Trophoblast cell (in vitro differentiated cells and primary cell): ENCODE measurements at regions not wholly inside any gene's neighbourhood (a gene's known extent, or its start where the extent isn't known, plus 50 kb on each side); places are given as distances from the start of the nearest gene placed in this dataset.

Experiments
- DNase-seq, 2 donors: peaks; one replicate each; pipeline ENCODE4 v3.0.0-alpha.2; 2016
- H2AFZ ChIP-seq: 2 replicates; pipeline ENCODE4 v1.6.1; 2013; ENCODE audit warnings: low read length, moderate library complexity, mild to moderate bottlenecking; ENCODE audit not compliant: insufficient read depth, poor library complexity
- H2AK5ac ChIP-seq: 2 replicates; pipeline ENCODE4 v1.6.1; 2013; ENCODE audit warnings: mild to moderate bottlenecking, low read length
- H2BK120ac ChIP-seq: 2 replicates; pipeline ENCODE4 v1.6.1; 2013; ENCODE audit warnings: low read length, mild to moderate bottlenecking, moderate library complexity; ENCODE audit not compliant: insufficient read depth, poor library complexity
- H2BK12ac ChIP-seq: 2 replicates; pipeline ENCODE4 v1.6.1; 2013; ENCODE audit warnings: mild to moderate bottlenecking, low read length, moderate library complexity
- H2BK5ac ChIP-seq: 2 replicates; pipeline ENCODE4 v1.6.1; 2013; ENCODE audit warnings: low read length, low read depth, moderate library complexity, mild to moderate bottlenecking; ENCODE audit not compliant: poor library complexity
- H3K14ac ChIP-seq: 2 replicates; pipeline ENCODE4 v1.6.1; 2013; ENCODE audit warnings: mild to moderate bottlenecking, low read length
- H3K18ac ChIP-seq: 2 replicates; pipeline ENCODE4 v1.6.1; 2013; ENCODE audit warnings: mild to moderate bottlenecking, low read length
- H3K23ac ChIP-seq: 2 replicates; pipeline ENCODE4 v1.6.1; 2013; ENCODE audit warnings: low read length
- H3K27ac ChIP-seq: 2 replicates; pipeline ENCODE4 v1.5.1; 2013; ENCODE audit warnings: low read depth, mild to moderate bottlenecking, inconsistent platforms, low read length, moderate library complexity
- H3K27me3 ChIP-seq: 2 replicates; pipeline ENCODE4 v1.6.1; 2013; ENCODE audit warnings: inconsistent platforms, mild to moderate bottlenecking, low read length, moderate library complexity; ENCODE audit not compliant: insufficient read depth
- H3K36me3 ChIP-seq, 2 experiments: 1 replicate in 1 of 2; 2 replicates in 1 of 2; pipeline ENCODE4 v1.6.1; 2013; ENCODE audit warnings: low read length in 2 of 2, mild to moderate bottlenecking in 2 of 2, moderate library complexity in 1 of 2; ENCODE audit not compliant: insufficient read depth in 2 of 2, control insufficient read depth in 1 of 2
- H3K4ac ChIP-seq: 2 replicates; pipeline ENCODE4 v1.6.1; 2013; ENCODE audit warnings: low read depth, mild to moderate bottlenecking, low read length, moderate library complexity
- H3K4me1 ChIP-seq, 2 experiments: 1 replicate in 1 of 2; 2 replicates in 1 of 2; pipeline ENCODE4 v1.6.1; 2013; ENCODE audit warnings: low read length in 2 of 2, mild to moderate bottlenecking in 2 of 2, moderate library complexity in 1 of 2; ENCODE audit not compliant: insufficient read depth in 2 of 2, control insufficient read depth in 1 of 2
- H3K4me2 ChIP-seq: 2 replicates; pipeline ENCODE4 v1.6.1; 2013; ENCODE audit warnings: inconsistent platforms, mild to moderate bottlenecking, low read length, moderate library complexity
- H3K4me3 ChIP-seq: 2 replicates; pipeline ENCODE4 v1.5.1; 2013; ENCODE audit warnings: mild to moderate bottlenecking, low read depth, low read length, inconsistent platforms
- H3K79me1 ChIP-seq: one replicate; pipeline ENCODE4 v1.6.1; 2013; ENCODE audit warnings: low read length
- H3K79me2 ChIP-seq: 2 replicates; pipeline ENCODE4 v1.6.1; 2013; ENCODE audit warnings: low read length, mild to moderate bottlenecking; ENCODE audit not compliant: control insufficient read depth, insufficient read depth, poor library complexity
- H3K9ac ChIP-seq: 2 replicates; pipeline ENCODE4 v1.6.1; 2013; ENCODE audit warnings: mild to moderate bottlenecking, low read length
- H3K9me3 ChIP-seq: 2 replicates; pipeline ENCODE4 v1.6.1; 2013; ENCODE audit warnings: low read depth, mild to moderate bottlenecking, control low read depth, inconsistent platforms, low read length; ENCODE audit not compliant: insufficient read depth
- H4K12ac ChIP-seq: 2 replicates; pipeline ENCODE4 v1.6.1; 2013; ENCODE audit warnings: low read depth, mild to moderate bottlenecking, low read length, moderate library complexity
- H4K8ac ChIP-seq: 2 replicates; pipeline ENCODE4 v1.6.1; 2013; ENCODE audit warnings: low read depth, mild to moderate bottlenecking, low read length, moderate library complexity
- H4K91ac ChIP-seq: one replicate; pipeline ENCODE4 v1.6.1; 2013; ENCODE audit warnings: low read depth, mild to moderate bottlenecking, low read length, moderate library complexity
- WGBS: extraction: QIAGEN DNeasy Blood & Tissue Kit; methylation state at CpG from one replicate; pipeline ENCODE4 v1.1.7; 2013; ENCODE audit warnings: missing lambda C conversion rate; ENCODE audit not compliant: insufficient read length, insufficient coverage; ENCODE audit errors: extremely low coverage; 5-methylcytosine and 5-hydroxymethylcytosine counted together

DNA sequence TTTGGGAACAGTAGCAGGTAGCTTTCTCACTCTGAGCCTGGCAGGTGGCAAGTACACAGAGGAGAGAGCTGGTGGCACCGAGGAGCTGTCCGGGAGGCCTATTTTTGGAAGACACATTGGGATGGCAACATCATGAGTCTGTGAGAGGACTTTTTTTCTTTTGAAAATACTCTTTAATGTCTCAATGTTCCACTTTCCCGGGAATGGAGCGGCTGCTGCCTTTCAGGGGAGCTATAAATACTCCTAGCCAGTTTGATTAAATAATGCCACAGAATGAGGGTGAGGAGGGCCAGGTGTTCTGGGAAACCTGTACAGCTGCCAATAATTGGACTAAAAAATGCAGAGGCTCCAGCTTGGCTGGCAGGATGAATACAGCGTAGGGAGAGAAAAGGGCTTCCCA is 93.3 kb upstream of the COG2 start:
- Histone ChIP-seq H3K9me3 (no peaks in the 10 kb centered on the region), H3K4me2 (no peak overlapping the region), H3K27ac (no peak overlapping the region), H2AK5ac (no peak overlapping the region), H3K27me3 (no peaks in the 10 kb centered on the region), H4K8ac (no peak overlapping the region), H3K4ac (no peak overlapping the region), H3K4me3 (no peak overlapping the region), H3K23ac (no peak overlapping the region), H3K9ac (no peak overlapping the region), H3K18ac (no peak overlapping the region), H4K12ac (no peak overlapping the region), H2AFZ (no peak overlapping the region), H2BK5ac (no peak overlapping the region), H3K79me1 (no peaks in the 10 kb centered on the region), H4K91ac (no peak overlapping the region), H3K14ac (no peak overlapping the region), H3K79me2 (no peaks in the 10 kb centered on the region), H3K4me1 (no peaks in the 10 kb centered on the region), H2BK120ac (no peak overlapping the region), H2BK12ac (no peak overlapping the region), H3K36me3 (no peaks in the 10 kb centered on the region)
- no peak for DNase-seq
- no CpG with 5 or more reads among the region's 5 CpGs for WGBS

DNA sequence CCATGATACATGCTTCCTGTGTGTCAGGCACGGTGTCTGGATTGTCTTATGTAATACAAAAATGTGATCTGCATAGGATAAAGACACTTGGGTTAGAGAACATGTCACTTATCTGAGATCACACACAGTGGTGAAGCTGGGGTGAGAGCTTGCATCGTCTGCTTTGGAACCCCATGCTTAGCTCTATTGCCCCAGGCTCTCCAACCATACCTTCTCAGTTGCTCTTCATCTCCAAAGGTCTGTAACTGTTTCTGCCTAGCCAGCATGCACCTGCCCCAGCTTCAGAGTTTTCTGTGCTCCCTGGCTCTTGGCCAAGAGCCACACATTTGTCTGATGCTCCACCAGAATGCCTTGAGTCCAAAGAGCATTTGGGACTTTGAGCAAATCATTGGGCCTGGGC is 93.9 kb upstream of the COG2 start:
- Histone ChIP-seq H3K4ac (no peak overlapping the region), H3K79me2 (no peaks in the 10 kb centered on the region), H3K27me3 (no peaks in the 10 kb centered on the region), H3K9me3 (no peaks in the 10 kb centered on the region), H3K23ac (no peak overlapping the region), H3K79me1 (no peaks in the 10 kb centered on the region), H3K4me2 (no peak overlapping the region), H3K9ac (no peak overlapping the region), H2BK5ac (no peak overlapping the region), H3K4me1 (no peaks in the 10 kb centered on the region), H2AFZ (no peak overlapping the region), H2BK12ac (no peak overlapping the region), H3K14ac (no peak overlapping the region), H4K91ac (no peak overlapping the region), H3K18ac (no peak overlapping the region), H2AK5ac (no peak overlapping the region), H4K8ac (no peak overlapping the region), H3K27ac (no peak overlapping the region), H2BK120ac (no peak overlapping the region), H3K36me3 (no peaks in the 10 kb centered on the region), H3K4me3 (no peak overlapping the region), H4K12ac (no peak overlapping the region)
- no CpG with 5 or more reads among the region's 2 CpGs for WGBS
- DNase-seq, result peak; percentile 39 to 59

DNA sequence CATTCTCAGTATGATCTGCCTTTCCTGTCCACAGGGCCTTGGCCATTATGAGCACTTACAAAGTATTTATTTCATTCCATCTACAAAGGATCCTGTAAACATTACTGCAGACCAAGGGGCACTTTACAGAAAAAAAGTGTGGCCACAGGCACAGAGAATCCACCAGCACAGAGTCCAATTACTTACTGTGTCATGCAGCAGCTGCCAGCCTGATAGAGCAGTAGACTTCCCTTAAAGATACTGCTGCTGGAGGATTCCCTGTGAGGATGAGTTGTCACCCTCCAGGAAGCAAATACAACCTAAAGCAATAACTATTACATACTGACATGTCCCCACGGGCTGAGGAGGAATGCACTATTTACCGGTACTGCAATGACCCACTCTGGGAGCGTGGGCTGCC is 97.1 kb upstream of the COG2 start:
- Histone ChIP-seq H3K27me3 (no peaks in the 10 kb centered on the region), H3K14ac (no peak overlapping the region), H3K4ac (no peak overlapping the region), H3K9me3 (no peaks in the 10 kb centered on the region), H3K27ac (no peak overlapping the region), H3K79me1 (no peaks in the 10 kb centered on the region), H3K4me2 (no peak overlapping the region), H3K18ac (no peak overlapping the region), H2AFZ (no peak overlapping the region), H4K91ac (no peak overlapping the region), H3K23ac (no peak overlapping the region), H3K4me1 (no peaks in the 10 kb centered on the region), H3K36me3 (no peaks in the 10 kb centered on the region), H3K9ac (no peak overlapping the region), H3K4me3 (no peak overlapping the region), H2AK5ac (no peak overlapping the region), H2BK120ac (no peak overlapping the region), H2BK12ac (no peak overlapping the region), H2BK5ac (no peak overlapping the region), H4K8ac (no peak overlapping the region), H4K12ac (no peak overlapping the region), H3K79me2 (no peaks in the 10 kb centered on the region)
- no peak for DNase-seq
- no CpG with 5 or more reads among the region's 3 CpGs for WGBS

DNA sequence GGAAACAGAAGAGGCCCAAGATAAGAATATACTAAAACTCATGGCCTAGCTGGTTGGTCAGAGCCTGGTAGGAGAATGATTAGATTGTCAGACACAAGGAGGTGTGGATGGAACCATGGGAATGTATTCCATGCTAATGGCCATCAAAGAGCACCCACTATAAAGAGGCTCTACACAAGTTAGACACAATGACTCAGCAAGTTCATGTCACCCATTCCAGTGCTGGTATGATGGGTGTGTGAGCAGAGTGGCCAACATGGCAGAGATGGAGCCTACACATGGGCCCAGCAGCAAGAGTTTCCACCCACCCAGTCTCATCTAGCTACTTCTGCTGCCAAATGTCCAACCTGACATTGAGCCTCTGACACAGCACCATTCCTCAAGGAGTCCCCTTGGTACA is 97.5 kb upstream of the COG2 start:
- H3K23ac ChIP-seq, result no peak overlapping the region
- no peak for DNase-seq
- no peak overlapping the region for H3K14ac ChIP-seq
- H3K79me2 ChIP-seq, result no peaks in the 10 kb centered on the region
- H2BK12ac ChIP-seq, result no peak overlapping the region
- no peaks in the 10 kb centered on the region for H3K36me3 ChIP-seq
- no peak overlapping the region for H2AFZ ChIP-seq
- H4K8ac ChIP-seq, result no peak overlapping the region
- no peak overlapping the region for H4K91ac ChIP-seq
- no peaks in the 10 kb centered on the region for H3K27me3 ChIP-seq
- H3K4me1 ChIP-seq, result no peaks in the 10 kb centered on the region
- H3K9me3 ChIP-seq, result no peaks in the 10 kb centered on the region
- no peak overlapping the region for H3K4me3 ChIP-seq
- H3K4ac ChIP-seq, result no peak overlapping the region
- H3K18ac ChIP-seq, result no peak overlapping the region
- no peak overlapping the region for H4K12ac ChIP-seq
- H2BK120ac ChIP-seq, result no peak overlapping the region
- no peak overlapping the region for H2AK5ac ChIP-seq
- no peak overlapping the region for H2BK5ac ChIP-seq
- no peak overlapping the region for H3K9ac ChIP-seq
- no peak overlapping the region for H3K27ac ChIP-seq
- no peak overlapping the region for H3K4me2 ChIP-seq
- H3K79me1 ChIP-seq, result no peaks in the 10 kb centered on the region

DNA sequence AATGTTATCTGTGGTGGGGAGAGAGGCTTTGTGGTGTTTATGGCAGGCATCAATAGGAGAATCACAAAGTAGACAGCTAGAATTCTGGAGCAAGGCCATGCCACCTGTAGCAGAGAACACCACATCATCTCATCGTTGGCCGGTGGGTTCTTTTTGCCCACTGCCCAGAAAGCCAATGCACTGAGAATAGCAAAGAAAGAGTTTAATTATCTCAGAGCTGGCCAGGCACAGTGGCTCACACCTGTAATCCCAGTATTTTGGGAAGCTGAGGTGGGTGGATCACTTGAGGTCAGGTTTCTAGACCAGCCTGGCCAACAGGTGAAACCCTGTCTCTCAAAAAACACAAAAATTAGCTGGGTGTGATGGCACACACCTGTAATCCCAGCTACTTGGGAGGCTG is 99.2 kb upstream of the COG2 start:
- Histone ChIP-seq H3K14ac (no peak overlapping the region), H3K4ac (no peak overlapping the region), H3K4me2 (no peak overlapping the region), H2BK12ac (no peak overlapping the region), H3K18ac (no peak overlapping the region), H4K12ac (no peak overlapping the region), H3K79me1 (no peaks in the 10 kb centered on the region), H3K79me2 (no peaks in the 10 kb centered on the region), H3K36me3 (no peaks in the 10 kb centered on the region), H3K23ac (no peak overlapping the region), H2BK120ac (no peak overlapping the region), H3K27ac (no peak overlapping the region), H3K4me3 (no peak overlapping the region), H4K91ac (no peak overlapping the region), H3K9ac (no peak overlapping the region), H4K8ac (no peak overlapping the region), H2AFZ (no peak overlapping the region), H2AK5ac (no peak overlapping the region), H3K27me3 (no peaks in the 10 kb centered on the region), H3K4me1 (no peaks in the 10 kb centered on the region), H3K9me3 (no peaks in the 10 kb centered on the region), H2BK5ac (no peak overlapping the region)
- WGBS, result no CpG with 5 or more reads among the region's 2 CpGs
- no peak for DNase-seq
